T-cell (primary cell): ENCODE measurements at regions not wholly inside any gene's neighbourhood (a gene's known extent, or its start where the extent isn't known, plus 50 kb on each side); places are given as distances from the start of the nearest gene placed in this dataset.

Experiments
- ATAC-seq, 4 experiments: fragments of 200-7000 bp in 3 of 4; fragments of 150-1000 bp in 1 of 4; cut with Tn5 transposase; replicated peaks in 1 of 4; 1 replicate in 3 of 4; 2 replicates in 1 of 4; pipeline ENCODE4 v1.10.0; 2021; ENCODE audit warnings: moderate library complexity in 3 of 4, mild to moderate bottlenecking in 2 of 4, moderate number of reproducible peaks in 1 of 4
- CTCF ChIA-PET, 2 donors: fragments of 300-600 bp; sonication (Branson Sonifier 250); formaldehyde crosslinking; loops; one replicate each; lab custom pipeline; 2022; ENCODE audit warnings: antibody characterized with exemption in 2 of 2; lab: Charles Lee
- POLR2A ChIA-PET, 2 donors: fragments of 300-600 bp; sonication (Branson Sonifier 250); formaldehyde crosslinking; loops; one replicate each; lab custom pipeline; 2022; ENCODE audit warnings: antibody characterized with exemption in 2 of 2; lab: Charles Lee
- DNase-seq, 35 experiments: peaks; one replicate each; pipeline versions ENCODE4 v3.0.0 to v3.0.0-alpha.2; 2013 to 2023
- H3K27ac ChIP-seq: one replicate; pipeline ENCODE4 v1.5.1; 2013; ENCODE audit warnings: low read length
- H3K27me3 ChIP-seq, 2 experiments: replicated peaks in 1 of 2; 1 replicate in 1 of 2; 2 replicates in 1 of 2; pipeline versions ENCODE4 v1.6.1 to v1.7.0; 2013; ENCODE audit warnings: low read length in 1 of 2, mixed read lengths in 1 of 2; ENCODE audit not compliant: control insufficient read depth in 2 of 2, insufficient read depth in 2 of 2; ENCODE audit errors: extremely low read depth in 1 of 2
- H3K36me3 ChIP-seq, 2 donors: 1 replicate in 1 of 2; 2 replicates in 1 of 2; pipeline versions ENCODE4 v1.6.1 to v1.7.0; 2013; ENCODE audit warnings: low read length in 1 of 2; ENCODE audit not compliant: control insufficient read depth in 2 of 2, insufficient read depth in 1 of 2; ENCODE audit errors: extremely low read depth in 1 of 2
- H3K4me1 ChIP-seq, 2 experiments: 1 replicate in 1 of 2; 2 replicates in 1 of 2; pipeline versions ENCODE4 v1.6.1 to v1.7.0; 2013; ENCODE audit warnings: low read length in 2 of 2, mixed read lengths in 1 of 2; ENCODE audit not compliant: insufficient read depth in 2 of 2, control insufficient read depth in 1 of 2; ENCODE audit errors: extremely low read depth in 1 of 2
- H3K4me3 ChIP-seq, 2 donors: 1 replicate in 1 of 2; 2 replicates in 1 of 2; pipeline versions ENCODE4 v1.5.1 to v1.7.0; 2013; ENCODE audit warnings: mild to moderate bottlenecking in 2 of 2, low read length in 1 of 2, moderate library complexity in 1 of 2; ENCODE audit not compliant: control insufficient read depth in 1 of 2; ENCODE audit errors: extremely low read depth in 1 of 2
- H3K9me3 ChIP-seq: 2 replicates; pipeline ENCODE4 v1.7.0; 2013
- H3K27ac Mint-ChIP-seq, 2 donors: one replicate each; pipeline ENCODE4 v1.8.0; 2020 to 2021; ENCODE audit warnings: mild to moderate bottlenecking in 2 of 2, mixed read lengths in 2 of 2
- H3K27me3 Mint-ChIP-seq, 2 donors: one replicate each; pipeline ENCODE4 v1.8.0; 2021 to 2022; ENCODE audit warnings: mixed read lengths in 2 of 2
- H3K36me3 Mint-ChIP-seq: one replicate; pipeline ENCODE4 v1.8.0; 2021; ENCODE audit warnings: mixed read lengths
- H3K4me1 Mint-ChIP-seq, 3 donors: one replicate each; pipeline ENCODE4 v1.8.0; 2020 to 2022; ENCODE audit warnings: mixed read lengths in 3 of 3, mild to moderate bottlenecking in 1 of 3
- H3K4me3 Mint-ChIP-seq, 3 donors: one replicate each; pipeline ENCODE4 v1.8.0; 2020 to 2022; ENCODE audit warnings: mild to moderate bottlenecking in 3 of 3, mixed read lengths in 3 of 3, moderate library complexity in 3 of 3
- H3K9me3 Mint-ChIP-seq, 3 donors: one replicate each; pipeline ENCODE4 v1.8.0; 2020 to 2022; ENCODE audit warnings: mixed read lengths in 3 of 3
- WGBS: methylation state at CpG from one replicate; pipeline ENCODE4 v1.1.5; 2013; ENCODE audit warnings: missing lambda C conversion rate; ENCODE audit not compliant: insufficient coverage; 5-methylcytosine and 5-hydroxymethylcytosine counted together

DNA sequence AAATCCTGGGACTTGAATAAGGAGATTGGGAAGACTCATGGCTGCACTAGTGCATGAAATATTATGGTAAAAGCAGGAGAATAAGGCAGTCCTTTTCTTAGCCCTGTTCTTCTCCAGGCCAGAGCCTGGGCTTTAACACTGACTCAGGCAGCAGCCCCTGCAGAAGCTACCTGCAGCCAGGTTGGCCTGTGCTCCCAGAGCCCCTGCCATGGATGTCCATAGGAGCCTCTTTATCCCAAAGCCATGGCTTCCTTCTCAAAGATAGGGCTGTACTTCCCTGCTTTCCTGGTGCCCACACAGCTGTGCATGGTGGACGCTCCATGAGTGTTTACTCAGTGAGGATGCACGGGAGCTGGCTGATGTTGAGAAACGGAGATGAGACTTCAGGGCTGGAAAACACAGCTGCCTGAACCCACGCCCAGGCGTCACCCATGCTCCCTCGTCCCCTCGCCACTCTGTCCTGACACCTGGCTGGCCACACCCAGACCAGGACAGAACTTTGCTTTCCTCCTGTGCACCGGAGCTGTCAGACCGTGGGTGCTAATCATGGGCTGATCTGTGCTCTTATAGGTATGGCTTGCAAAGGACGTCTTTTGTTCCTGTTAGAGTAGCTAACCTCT is 135.5 kb downstream of the GLI2 start:
- Mint-ChIP-seq H3K9me3 (no peaks in the 10 kb centered on the region), H3K4me1 (no peaks in the 10 kb centered on the region), H3K27ac (no peak overlapping the region), H3K4me3 (no peak overlapping the region), H3K27me3 (peaks cover 35% of the 10 kb centered on the region in 2 donors), H3K36me3 (no peaks in the 10 kb centered on the region)
- 79% methylated on average over 8 of the region's 10 CpGs for WGBS
- CTCF ChIA-PET: no interaction called here
- Histone ChIP-seq H3K4me1 (no peaks in the 10 kb centered on the region), H3K4me3 (no peak overlapping the region), H3K27me3 (peaks cover 0 to 36% of the 10 kb centered on the region in 2 experiments), H3K36me3 (no peaks in the 10 kb centered on the region), H3K27ac (no peak overlapping the region), H3K9me3 (no peaks in the 10 kb centered on the region)
- DNase-seq (no peak), ATAC-seq (no peak)
- POLR2A ChIA-PET: no interaction called here

DNA sequence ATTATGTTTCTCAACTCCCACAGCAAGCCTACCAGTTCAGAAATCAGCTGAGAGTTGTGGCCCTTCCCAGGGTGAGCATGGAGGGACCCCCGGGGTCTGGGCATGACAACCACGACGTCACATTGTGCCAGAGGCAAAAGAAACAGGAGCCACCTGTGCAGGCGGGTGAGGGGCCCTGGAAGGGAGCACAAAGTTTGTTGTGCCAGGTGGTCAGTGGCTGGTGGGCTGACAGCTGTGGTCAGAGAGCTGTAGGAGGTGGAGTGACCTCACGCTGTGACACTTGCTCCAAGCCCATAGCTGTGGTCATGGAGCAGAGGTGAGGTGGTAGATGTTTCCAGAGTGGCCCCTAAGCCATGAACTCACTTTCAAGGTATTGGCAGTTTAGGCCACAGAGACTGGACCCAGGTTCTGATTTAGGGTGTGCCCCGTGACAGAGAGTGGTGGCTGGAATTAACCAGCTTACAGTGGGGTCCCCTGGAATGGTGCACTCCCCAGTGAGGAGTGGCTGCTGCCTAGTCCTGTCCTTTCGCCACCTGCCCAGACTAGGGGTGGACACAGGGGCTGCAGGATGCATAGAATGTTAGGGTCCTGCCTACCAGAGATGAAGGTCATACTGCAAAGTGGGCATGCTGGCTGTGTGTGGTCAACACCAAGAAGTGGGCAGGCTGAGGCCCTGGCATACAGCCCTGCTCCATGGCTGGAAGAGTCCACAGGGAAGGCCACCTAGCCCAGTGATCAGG is 136.4 kb downstream of the GLI2 start:
- H3K4me3 ChIP-seq: no peak overlapping the region
- H3K4me3 Mint-ChIP-seq: no peak overlapping the region
- WGBS: 44% methylated on average over 7 of the region's 7 CpGs
- POLR2A ChIA-PET: no interaction called here
- CTCF ChIA-PET: no interaction called here
- H3K4me1 ChIP-seq: no peaks in the 10 kb centered on the region
- no peaks in the 10 kb centered on the region for H3K36me3 Mint-ChIP-seq
- no peaks in the 10 kb centered on the region for H3K4me1 Mint-ChIP-seq
- peaks cover 0 to 28% of the 10 kb centered on the region in 2 experiments for H3K27me3 ChIP-seq
- H3K9me3 ChIP-seq: no peaks in the 10 kb centered on the region
- no peaks in the 10 kb centered on the region for H3K9me3 Mint-ChIP-seq
- peaks cover 28 to 32% of the 10 kb centered on the region in 2 donors for H3K27me3 Mint-ChIP-seq
- H3K27ac Mint-ChIP-seq: no peak overlapping the region
- no peaks in the 10 kb centered on the region for H3K36me3 ChIP-seq
- DNase-seq (no peak), ATAC-seq (no peak)
- no peak overlapping the region for H3K27ac ChIP-seq

DNA sequence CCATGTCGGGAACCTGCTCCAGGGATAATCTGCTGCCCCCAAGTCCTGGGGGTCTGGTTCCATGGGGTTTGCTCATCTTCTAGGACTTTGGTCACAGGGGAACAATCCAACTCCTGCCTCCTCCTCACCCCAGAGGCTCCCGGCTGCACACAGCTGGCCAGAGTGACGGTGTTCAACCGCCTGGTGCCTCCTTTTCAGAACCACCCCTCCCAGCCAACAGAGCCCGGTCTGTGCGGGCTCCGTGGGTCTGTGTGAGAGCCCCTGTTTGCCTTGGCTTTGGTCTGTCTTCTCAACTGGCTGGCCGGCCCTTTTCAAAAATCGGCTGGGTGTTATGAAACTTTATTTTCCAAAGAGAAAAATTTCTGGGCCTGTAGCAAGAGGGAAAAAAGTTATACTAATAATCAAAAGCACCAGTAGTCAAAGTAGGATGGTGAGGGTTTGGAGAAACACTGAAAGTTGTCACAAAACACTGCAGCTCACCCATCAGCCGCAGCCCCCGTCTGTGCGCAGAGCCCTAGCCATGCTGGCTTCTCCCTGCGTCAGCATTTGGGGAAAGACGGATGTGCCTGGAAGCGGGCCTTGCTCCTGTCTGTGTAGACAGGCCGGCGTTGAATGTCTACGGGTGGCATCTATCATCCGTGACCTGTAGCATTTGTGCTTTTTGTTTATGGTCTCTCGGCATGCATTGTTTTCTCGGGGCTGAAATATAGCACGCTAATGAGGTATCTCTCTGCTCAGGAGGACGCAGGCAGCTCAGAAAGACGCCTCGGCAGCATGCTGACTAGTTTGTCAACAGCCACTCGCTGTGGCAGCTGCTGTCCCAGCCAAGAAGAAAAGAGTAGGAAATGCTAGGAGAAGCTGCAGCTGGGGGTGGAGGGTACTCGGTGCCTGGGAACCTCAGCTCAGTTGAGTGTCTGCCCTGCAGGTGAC is 138.6 kb downstream of the GLI2 start:
- Mint-ChIP-seq H3K27ac (no peak overlapping the region), H3K27me3 (peaks cover 13 to 20% of the 10 kb centered on the region in 2 donors), H3K4me3 (no peak overlapping the region), H3K4me1 (no peaks in the 10 kb centered on the region), H3K36me3 (no peaks in the 10 kb centered on the region), H3K9me3 (no peaks in the 10 kb centered on the region)
- DNase-seq (no peak), ATAC-seq (no peak)
- no peaks in the 10 kb centered on the region for H3K9me3 ChIP-seq
- no peak overlapping the region for H3K4me3 ChIP-seq
- no peaks in the 10 kb centered on the region for H3K36me3 ChIP-seq
- no peak overlapping the region for H3K27ac ChIP-seq
- H3K4me1 ChIP-seq: no peaks in the 10 kb centered on the region
- POLR2A ChIA-PET: no interaction called here
- 88% methylated on average over 18 of the region's 27 CpGs for WGBS
- peaks cover 0 to 10% of the 10 kb centered on the region in 2 experiments for H3K27me3 ChIP-seq
- CTCF ChIA-PET: no interaction called here

DNA sequence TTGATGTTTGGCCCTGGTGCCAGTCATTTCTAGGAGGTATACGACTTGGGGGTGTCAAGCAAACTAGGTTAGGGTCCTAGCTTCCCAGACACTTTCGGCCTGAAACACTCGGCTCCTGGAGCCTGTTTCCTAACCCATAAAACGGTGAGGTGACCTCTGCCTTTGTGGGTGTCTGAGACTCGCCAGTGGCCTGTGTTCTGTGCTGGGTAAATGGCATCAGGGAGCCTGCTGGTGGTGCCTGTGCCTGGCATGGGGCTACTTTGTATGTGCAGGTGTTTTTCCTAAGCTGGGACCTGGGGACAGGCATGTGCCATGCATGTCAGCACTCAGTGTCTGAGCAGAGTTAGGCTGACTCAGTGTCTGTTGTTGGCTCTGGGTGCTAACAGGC is 139.2 kb downstream of the GLI2 start:
- ATAC-seq (no peak), DNase-seq (no peak)
- H3K36me3 ChIP-seq: no peaks in the 10 kb centered on the region
- no peak overlapping the region for H3K27ac ChIP-seq
- Mint-ChIP-seq H3K4me3 (no peak overlapping the region), H3K9me3 (no peaks in the 10 kb centered on the region), H3K36me3 (no peaks in the 10 kb centered on the region), H3K27ac (no peak overlapping the region), H3K4me1 (no peaks in the 10 kb centered on the region), H3K27me3 (peaks cover 8 to 16% of the 10 kb centered on the region in 2 donors)
- no peak overlapping the region for H3K4me3 ChIP-seq
- POLR2A ChIA-PET: no interaction called here
- WGBS: 63% methylated on average over 5 of the region's 5 CpGs
- H3K27me3 ChIP-seq: peaks cover 0 to 15% of the 10 kb centered on the region in 2 experiments
- H3K4me1 ChIP-seq: no peaks in the 10 kb centered on the region
- H3K9me3 ChIP-seq: no peaks in the 10 kb centered on the region
- CTCF ChIA-PET: no interaction called here

DNA sequence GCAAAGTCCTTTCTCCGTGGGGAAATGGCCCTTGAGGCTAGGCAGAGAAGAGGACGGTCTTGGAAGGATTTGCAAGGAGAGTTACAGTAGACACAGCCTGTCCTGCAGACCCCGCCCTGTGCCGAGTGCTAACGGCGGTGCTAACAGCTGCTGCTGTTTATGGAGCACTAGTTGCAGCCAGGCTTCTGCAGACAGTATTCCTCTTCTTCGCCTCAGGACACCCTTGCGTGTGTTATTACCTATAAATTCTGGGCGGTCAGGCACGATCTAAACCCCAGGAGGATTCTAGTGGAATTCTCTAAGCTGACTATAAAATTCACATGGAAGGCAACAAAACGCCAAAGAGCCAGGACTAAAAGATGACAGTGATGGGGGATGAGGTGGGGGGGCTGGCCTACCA is 139.8 kb downstream of the GLI2 start:
- peaks cover 0 to 15% of the 10 kb centered on the region in 2 experiments for H3K27me3 ChIP-seq
- no peaks in the 10 kb centered on the region for H3K9me3 Mint-ChIP-seq
- H3K27ac ChIP-seq: no peak overlapping the region
- H3K36me3 Mint-ChIP-seq: no peaks in the 10 kb centered on the region
- peaks cover 3 to 12% of the 10 kb centered on the region in 2 donors for H3K27me3 Mint-ChIP-seq
- no peak overlapping the region for H3K4me3 ChIP-seq
- WGBS: 71% methylated on average over 7 of the region's 11 CpGs
- no peak overlapping the region for H3K27ac Mint-ChIP-seq
- no peak for ATAC-seq
- no peaks in the 10 kb centered on the region for H3K4me1 Mint-ChIP-seq
- POLR2A ChIA-PET: no interaction called here
- H3K4me1 ChIP-seq: no peaks in the 10 kb centered on the region
- H3K36me3 ChIP-seq: no peaks in the 10 kb centered on the region
- DNase-seq: no peak
- no peak overlapping the region for H3K4me3 Mint-ChIP-seq
- CTCF ChIA-PET: no interaction called here
- no peaks in the 10 kb centered on the region for H3K9me3 ChIP-seq

DNA sequence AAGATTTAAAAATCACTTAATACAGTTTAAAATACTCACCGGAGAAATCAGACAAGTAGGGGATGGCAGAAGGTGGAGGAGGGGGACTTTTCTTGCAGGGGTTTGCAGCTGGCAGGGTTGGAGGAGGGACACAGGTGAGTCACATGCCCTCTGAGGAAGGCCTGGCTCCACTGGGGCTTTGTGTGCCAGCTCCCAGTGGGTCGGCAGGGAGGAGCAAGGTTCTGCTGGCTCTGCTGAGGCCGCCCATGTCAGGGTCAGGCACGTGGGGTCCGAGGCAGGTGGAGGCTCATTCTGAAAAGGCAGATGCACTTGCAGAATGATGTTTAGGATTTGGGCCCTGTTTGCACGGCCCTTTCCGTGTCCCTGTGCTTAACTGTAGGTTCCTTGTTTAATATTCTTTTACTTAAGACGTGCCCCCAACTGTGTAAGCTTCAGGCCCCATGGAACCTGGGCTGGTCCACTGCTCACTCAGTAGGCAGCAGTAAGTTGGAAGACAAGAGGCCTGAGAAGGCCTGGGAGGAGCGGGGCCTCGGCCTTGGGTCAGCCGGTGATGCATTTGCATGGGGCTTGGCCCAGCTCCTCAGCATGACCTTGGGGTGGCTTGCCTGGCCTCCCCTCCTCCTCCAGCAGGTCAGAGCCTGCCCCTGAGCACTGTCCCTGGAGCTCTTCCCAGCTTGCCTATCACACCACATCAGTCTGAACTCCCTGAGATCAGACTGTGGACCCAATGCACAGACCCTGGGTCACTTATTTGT is 141.0 kb downstream of the GLI2 start:
- ChIA-PET POLR2A (no interaction called here), CTCF (no interaction called here)
- Mint-ChIP-seq H3K27me3 (peaks cover 3 to 6% of the 10 kb centered on the region in 2 donors), H3K27ac (no peak overlapping the region), H3K36me3 (no peaks in the 10 kb centered on the region), H3K4me3 (no peak overlapping the region), H3K4me1 (no peaks in the 10 kb centered on the region), H3K9me3 (no peaks in the 10 kb centered on the region)
- Histone ChIP-seq H3K27me3 (peaks cover 0 to 15% of the 10 kb centered on the region in 2 experiments), H3K4me1 (no peaks in the 10 kb centered on the region), H3K27ac (no peak overlapping the region), H3K36me3 (no peaks in the 10 kb centered on the region), H3K9me3 (no peaks in the 10 kb centered on the region), H3K4me3 (no peak overlapping the region)
- ATAC-seq (no peak), DNase-seq (no peak)
- 80% methylated on average over 10 of the region's 11 CpGs for WGBS
